Natural killer cell (primary cell): ENCODE measurements at regions not wholly inside any gene's neighbourhood (a gene's known extent, or its start where the extent isn't known, plus 50 kb on each side); places are given as distances from the start of the nearest gene placed in this dataset.

Experiments
- ATAC-seq, 3 donors: fragments of 150-1000 bp in 2 of 3; fragments of 200-7000 bp in 1 of 3; cut with Tn5 transposase; 1 replicate in 1 of 3; 2 replicates in 2 of 3; pipeline ENCODE4 v1.10.0; 2021; ENCODE audit warnings: mild to moderate bottlenecking in 2 of 3, moderate library complexity in 2 of 3
- DNase-seq, 2 donors: peaks; one replicate each; pipeline versions ENCODE4 v3.0.0 to v3.0.0-alpha.2; 2013 to 2021; ENCODE audit warnings: mixed read lengths in 1 of 2
- H3K27ac ChIP-seq: one replicate; pipeline ENCODE4 v1.5.1; 2013; ENCODE audit warnings: mild to moderate bottlenecking, low read length
- H3K27me3 ChIP-seq: one replicate; pipeline ENCODE4 v1.6.1; 2013; ENCODE audit warnings: low read length; ENCODE audit not compliant: control insufficient read depth, insufficient read depth
- H3K36me3 ChIP-seq: one replicate; pipeline ENCODE4 v1.6.1; 2013; ENCODE audit warnings: low read length; ENCODE audit not compliant: control insufficient read depth, insufficient read depth
- H3K4me1 ChIP-seq: one replicate; pipeline ENCODE4 v1.6.1; 2013; ENCODE audit warnings: low read length; ENCODE audit not compliant: control insufficient read depth, insufficient read depth
- H3K4me3 ChIP-seq: one replicate; pipeline ENCODE4 v1.5.1; 2013; ENCODE audit warnings: low read length
- H3K9me3 ChIP-seq: one replicate; pipeline ENCODE4 v1.6.1; 2013; ENCODE audit warnings: low read length; ENCODE audit not compliant: control insufficient read depth, insufficient read depth
- H3K27ac Mint-ChIP-seq, 2 donors: one replicate each; pipeline ENCODE4 v1.8.0; 2022; ENCODE audit warnings: mild to moderate bottlenecking in 2 of 2, mixed read lengths in 2 of 2, moderate library complexity in 1 of 2
- H3K27me3 Mint-ChIP-seq, 2 donors: one replicate each; pipeline ENCODE4 v1.8.0; 2022; ENCODE audit warnings: low read depth in 2 of 2, mixed read lengths in 2 of 2
- H3K36me3 Mint-ChIP-seq: one replicate; pipeline ENCODE4 v1.8.0; 2022; ENCODE audit warnings: mixed read lengths
- H3K4me1 Mint-ChIP-seq, 2 donors: one replicate each; pipeline ENCODE4 v1.8.0; 2022; ENCODE audit warnings: mixed read lengths in 2 of 2
- H3K4me3 Mint-ChIP-seq: one replicate; pipeline ENCODE4 v1.8.0; 2022; ENCODE audit warnings: mild to moderate bottlenecking, moderate library complexity, mixed read lengths
- H3K9me3 Mint-ChIP-seq, 2 donors: one replicate each; pipeline ENCODE4 v1.8.0; 2022; ENCODE audit warnings: mixed read lengths in 2 of 2
- CTCF ChIP-seq: fragments of 200-600 bp; IDR thresholded peaks from one replicate; pipeline ENCODE4 v1.8.0; 2022; ENCODE audit warnings: antibody characterized with exemption
- WGBS: methylation state at CpG from one replicate; pipeline ENCODE4 v1.1.7; 2013; ENCODE audit warnings: missing lambda C conversion rate; ENCODE audit not compliant: insufficient coverage; 5-methylcytosine and 5-hydroxymethylcytosine counted together
- intact Hi-C: fragments of 100-400 bp; cut with micrococcal nuclease; formaldehyde crosslinking; loops from one replicate; pipeline ENCODE4 v1.14.2; 2022

GRCh38 chr7:110564246-110564645 lies 526.7 kb upstream of the LRRN3 start:
- intact Hi-C loops = no loop called here
- H3K27ac ChIP-seq = no peak overlapping the region
- no peaks in the 10 kb centered on the region for H3K27me3 Mint-ChIP-seq
- no peaks in the 10 kb centered on the region for H3K9me3 ChIP-seq
- H3K4me1 ChIP-seq = no peaks in the 10 kb centered on the region
- no peaks in the 10 kb centered on the region for H3K36me3 ChIP-seq
- no peaks in the 10 kb centered on the region for H3K4me1 Mint-ChIP-seq
- H3K36me3 Mint-ChIP-seq = no peaks in the 10 kb centered on the region
- no peak overlapping the region for H3K4me3 ChIP-seq
- ATAC-seq = no peak
- DNase-seq = no peak
- no peak overlapping the region for H3K4me3 Mint-ChIP-seq
- no peak for TF ChIP-seq CTCF
- peaks cover 12% of the 10 kb centered on the region in 2 donors for H3K9me3 Mint-ChIP-seq
- no peak overlapping the region for H3K27ac Mint-ChIP-seq
- no peaks in the 10 kb centered on the region for H3K27me3 ChIP-seq

- no peaks in the 10 kb centered on the region for H3K27me3 ChIP-seq
- H3K4me1 ChIP-seq = no peaks in the 10 kb centered on the region
- no peak overlapping the region for H3K27ac ChIP-seq
- H3K27me3 Mint-ChIP-seq = no peaks in the 10 kb centered on the region
- TF ChIP-seq CTCF = no peak
- DNase-seq (no peak), ATAC-seq (no peak)
- no peaks in the 10 kb centered on the region for H3K4me1 Mint-ChIP-seq
- H3K9me3 ChIP-seq = no peaks in the 10 kb centered on the region
- H3K36me3 Mint-ChIP-seq = no peaks in the 10 kb centered on the region
- peaks cover 15 to 20% of the 10 kb centered on the region in 2 donors for H3K9me3 Mint-ChIP-seq
- no peak overlapping the region for H3K4me3 Mint-ChIP-seq
- no peaks in the 10 kb centered on the region for H3K36me3 ChIP-seq
- H3K4me3 ChIP-seq = no peak overlapping the region
- WGBS = 60% methylated on average over 1 of the region's 3 CpGs
- intact Hi-C loops = no loop called here
- no peak overlapping the region for H3K27ac Mint-ChIP-seq
Observed at GRCh38 chr7:110568388-110568787, 522.5 kb upstream of the LRRN3 start.

DNA sequence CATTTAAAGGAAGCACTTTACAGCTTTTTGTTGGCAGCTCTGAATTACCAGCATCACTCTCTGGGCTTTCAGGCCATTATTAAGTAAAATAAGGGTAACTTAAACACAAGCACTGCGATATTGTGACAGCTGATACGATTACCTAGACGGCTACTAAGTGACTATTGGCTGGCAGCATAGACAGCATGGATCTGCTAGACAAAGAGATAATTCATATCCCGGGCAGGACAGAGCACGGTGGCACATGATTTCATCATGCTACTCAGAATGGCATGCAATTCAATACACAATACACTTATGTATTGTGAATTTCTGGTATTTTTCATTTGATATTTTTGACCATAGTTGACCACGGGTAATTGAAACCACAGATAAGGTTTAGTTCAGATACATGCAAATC lies 522.0 kb upstream of the LRRN3 start:
- H3K4me3 Mint-ChIP-seq = no peak overlapping the region
- no peaks in the 10 kb centered on the region for H3K27me3 Mint-ChIP-seq
- H3K4me3 ChIP-seq = no peak overlapping the region
- WGBS = 93% methylated on average over 5 of the region's 6 CpGs
- no peaks in the 10 kb centered on the region for H3K4me1 Mint-ChIP-seq
- TF ChIP-seq CTCF = no peak
- ATAC-seq (no peak), DNase-seq (no peak)
- H3K4me1 ChIP-seq = no peaks in the 10 kb centered on the region
- no peaks in the 10 kb centered on the region for H3K36me3 ChIP-seq
- no peak overlapping the region for H3K27ac Mint-ChIP-seq
- no peak overlapping the region for H3K27ac ChIP-seq
- H3K9me3 ChIP-seq = no peaks in the 10 kb centered on the region
- H3K27me3 ChIP-seq = no peaks in the 10 kb centered on the region
- no peaks in the 10 kb centered on the region for H3K36me3 Mint-ChIP-seq
- peaks cover 15 to 23% of the 10 kb centered on the region in 2 donors for H3K9me3 Mint-ChIP-seq
- intact Hi-C loops = no loop called here

DNA sequence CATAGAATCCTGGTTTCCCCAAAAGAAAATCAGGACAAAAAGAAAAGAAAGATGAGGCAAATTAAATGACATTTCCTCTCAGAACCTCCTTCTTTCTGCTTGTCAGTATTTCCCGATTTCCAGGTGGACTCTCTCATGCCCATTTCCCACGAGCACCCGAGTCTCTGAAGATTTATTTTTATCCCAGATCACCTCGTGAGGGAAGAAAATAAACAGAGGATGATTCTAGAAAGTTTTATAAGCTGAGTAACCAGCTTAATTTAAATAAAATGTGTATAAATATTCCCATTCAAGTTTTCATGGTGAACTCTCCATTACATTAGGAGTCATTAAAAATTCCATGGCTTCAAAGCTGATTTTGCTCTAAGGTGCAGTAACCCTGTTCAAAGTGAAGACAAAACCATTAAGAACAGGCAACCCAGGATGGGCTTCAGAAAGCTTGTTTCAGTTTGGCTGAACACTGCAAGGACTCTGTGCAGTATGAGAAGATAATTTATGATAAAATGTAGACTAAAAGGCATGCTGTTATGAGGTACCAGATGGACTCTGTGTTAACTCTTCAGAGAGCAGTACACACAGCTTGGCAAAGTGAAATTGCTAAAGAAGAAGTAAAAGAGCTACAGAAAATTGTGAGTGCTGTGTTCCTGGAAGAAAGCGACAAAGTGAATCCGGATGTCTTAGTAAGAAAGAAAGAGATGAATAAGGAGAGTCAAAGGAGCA lies 521.3 kb upstream of the LRRN3 start:
- no peak overlapping the region for H3K4me3 Mint-ChIP-seq
- 93% methylated on average over 5 of the region's 6 CpGs for WGBS
- no peak overlapping the region for H3K27ac Mint-ChIP-seq
- Histone ChIP-seq H3K27me3 (no peaks in the 10 kb centered on the region), H3K27ac (no peak overlapping the region), H3K9me3 (no peaks in the 10 kb centered on the region), H3K4me1 (no peaks in the 10 kb centered on the region), H3K36me3 (no peaks in the 10 kb centered on the region), H3K4me3 (no peak overlapping the region)
- peaks cover 15 to 25% of the 10 kb centered on the region in 2 donors for H3K9me3 Mint-ChIP-seq
- no peak for TF ChIP-seq CTCF
- DNase-seq (no peak), ATAC-seq (no peak)
- H3K27me3 Mint-ChIP-seq = no peaks in the 10 kb centered on the region
- intact Hi-C loops = no loop called here
- no peaks in the 10 kb centered on the region for H3K4me1 Mint-ChIP-seq
- no peaks in the 10 kb centered on the region for H3K36me3 Mint-ChIP-seq
